ENCODE measurements at regions not wholly inside any gene's neighbourhood (a gene's known extent, or its start where the extent isn't known, plus 50 kb on each side); places are given as distances from the start of the nearest gene placed in this dataset.

DNA sequence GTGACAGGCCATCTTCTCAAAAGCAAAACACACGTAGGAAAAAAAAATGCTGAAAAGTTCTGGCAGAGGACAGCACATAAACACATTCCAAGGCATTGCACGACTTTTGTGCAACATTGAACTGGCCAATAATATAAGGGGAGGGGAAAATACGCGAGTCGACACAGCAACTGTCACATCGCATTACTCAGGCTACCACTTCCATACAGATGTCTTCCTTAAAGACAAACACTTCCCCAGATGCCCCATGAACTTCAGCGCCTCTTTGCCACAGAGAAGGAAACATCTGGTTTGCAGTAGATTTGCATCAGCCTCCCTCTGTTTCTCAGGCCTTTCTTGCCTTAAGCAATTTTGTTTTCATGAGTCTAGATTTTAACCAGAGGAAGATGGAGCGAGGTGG is 144.4 kb upstream of the IGF1R start:
- Histone ChIP-seq H3K4me1 (ENCODE audit: control insufficient read depth, insufficient read depth, low read length) (no peaks in the 10 kb centered on the region), H3K4me3 (ENCODE audit: low read length) (no peak overlapping the region), H3K27me3 (ENCODE audit: control insufficient read depth, insufficient read depth, low read length) (no peaks in the 10 kb centered on the region), H3K36me3 (ENCODE audit: control insufficient read depth, insufficient read depth, low read length) (no peaks in the 10 kb centered on the region), H3K27ac (ENCODE audit: low read length) (no peak overlapping the region), H3K9me3 (ENCODE audit: control insufficient read depth, insufficient read depth, low read length) (no peaks in the 10 kb centered on the region)
- peaks cover 8% of the 10 kb centered on the region for H3K36me3 Mint-ChIP-seq
- 2% methylated on average over 6 of the region's 8 CpGs for WGBS (ENCODE audit: insufficient coverage)
- intact Hi-C loops (cut with micrococcal nuclease), result no loop called here
- DNase-seq (no peak), ATAC-seq (no peak)
- H3K27ac Mint-ChIP-seq, result no peak overlapping the region
- TF ChIP-seq CTCF (IDR thresholded peaks at IDR 0.05), result no peak
- peaks cover 35 to 74% of the 10 kb centered on the region in 2 donors for H3K27me3 Mint-ChIP-seq (ENCODE audit: low read depth in 2 of 2)
- H3K4me1 Mint-ChIP-seq, result no peaks in the 10 kb centered on the region
- H3K4me3 Mint-ChIP-seq, result no peak overlapping the region
- peaks cover 2 to 7% of the 10 kb centered on the region in 2 donors for H3K9me3 Mint-ChIP-seq

- Histone ChIP-seq H3K27me3 (ENCODE audit: control insufficient read depth, insufficient read depth, low read length) (no peaks in the 10 kb centered on the region), H3K36me3 (ENCODE audit: control insufficient read depth, insufficient read depth, low read length) (no peaks in the 10 kb centered on the region), H3K27ac (ENCODE audit: low read length) (no peak overlapping the region), H3K9me3 (ENCODE audit: control insufficient read depth, insufficient read depth, low read length) (no peaks in the 10 kb centered on the region), H3K4me3 (ENCODE audit: low read length) (no peak overlapping the region), H3K4me1 (ENCODE audit: control insufficient read depth, insufficient read depth, low read length) (no peaks in the 10 kb centered on the region)
- no peaks in the 10 kb centered on the region for H3K4me1 Mint-ChIP-seq
- intact Hi-C loops (cut with micrococcal nuclease), result no loop called here
- H3K36me3 Mint-ChIP-seq, result no peaks in the 10 kb centered on the region
- ATAC-seq, result no peak
- no peaks in the 10 kb centered on the region for H3K9me3 Mint-ChIP-seq
- TF ChIP-seq CTCF (IDR thresholded peaks at IDR 0.05), result no peak
- WGBS (ENCODE audit: insufficient coverage), result 91% methylated on average over 9 of the region's 9 CpGs
- H3K4me3 Mint-ChIP-seq, result no peak overlapping the region
- peaks cover 38 to 74% of the 10 kb centered on the region in 2 donors for H3K27me3 Mint-ChIP-seq (ENCODE audit: low read depth in 2 of 2)
- H3K27ac Mint-ChIP-seq, result no peak overlapping the region
- DNase-seq, result no peak
Observed at GRCh38 chr15:98504998-98505397, 143.3 kb upstream of the IGF1R start.

DNA sequence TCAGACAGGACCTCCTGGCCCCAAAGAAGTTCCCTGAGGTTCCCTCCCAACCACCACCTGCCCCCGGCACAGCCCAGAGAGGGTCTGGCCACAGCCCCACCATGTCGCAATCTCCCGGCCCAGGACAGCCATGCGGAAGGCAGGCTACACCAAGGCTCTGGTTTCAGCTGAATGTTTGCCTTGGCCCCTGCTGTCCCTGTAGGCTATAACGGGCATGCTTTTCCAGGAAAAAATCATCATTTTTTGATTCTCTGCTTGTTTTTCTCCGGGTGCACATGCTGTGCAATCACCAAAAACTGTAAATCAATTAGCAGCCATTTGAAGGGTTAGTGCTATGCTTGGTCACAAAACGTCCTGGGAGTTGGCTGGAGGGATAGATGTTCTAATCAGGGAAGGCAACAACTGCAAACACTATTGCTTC is 142.7 kb upstream of the IGF1R start:
- no peak overlapping the region for H3K27ac Mint-ChIP-seq
- 71% methylated on average over 6 of the region's 7 CpGs for WGBS (ENCODE audit: insufficient coverage)

More for the DNA sequence above, 142.7 kb upstream of the IGF1R start:
- Mint-ChIP-seq H3K4me1 (no peaks in the 10 kb centered on the region), H3K27me3 (ENCODE audit: low read depth in 2 of 2) (peaks cover 39 to 74% of the 10 kb centered on the region in 2 donors), H3K36me3 (no peaks in the 10 kb centered on the region), H3K4me3 (no peak overlapping the region), H3K9me3 (no peaks in the 10 kb centered on the region)
- no peak for TF ChIP-seq CTCF (IDR thresholded peaks at IDR 0.05)
- Histone ChIP-seq H3K27ac (ENCODE audit: low read length) (no peak overlapping the region), H3K36me3 (ENCODE audit: control insufficient read depth, insufficient read depth, low read length) (no peaks in the 10 kb centered on the region), H3K4me1 (ENCODE audit: control insufficient read depth, insufficient read depth, low read length) (no peaks in the 10 kb centered on the region), H3K4me3 (ENCODE audit: low read length) (no peak overlapping the region), H3K9me3 (ENCODE audit: control insufficient read depth, insufficient read depth, low read length) (no peaks in the 10 kb centered on the region), H3K27me3 (ENCODE audit: control insufficient read depth, insufficient read depth, low read length) (no peaks in the 10 kb centered on the region)
- no peak for ATAC-seq
- DNase-seq, result no peak
- intact Hi-C loops (cut with micrococcal nuclease), result no loop called here

All from natural killer cell (primary cell).